GM10266 (cell line): ENCODE measurements at regions not wholly inside any gene's neighbourhood (a gene's known extent, or its start where the extent isn't known, plus 50 kb on each side); places are given as distances from the start of the nearest gene placed in this dataset.

Experiments
- DNase-seq: peaks from one replicate; pipeline ENCODE4 v3.0.0; 2012; ENCODE audit errors: extremely low spot score
- CTCF ChIP-seq: IDR thresholded peaks from 2 replicates; pipeline ENCODE4 v1.5.1; 2012; ENCODE audit warnings: mild to moderate bottlenecking, low read depth; ENCODE audit not compliant: control insufficient read depth, insufficient read depth; ENCODE audit errors: missing control alignments

DNA sequence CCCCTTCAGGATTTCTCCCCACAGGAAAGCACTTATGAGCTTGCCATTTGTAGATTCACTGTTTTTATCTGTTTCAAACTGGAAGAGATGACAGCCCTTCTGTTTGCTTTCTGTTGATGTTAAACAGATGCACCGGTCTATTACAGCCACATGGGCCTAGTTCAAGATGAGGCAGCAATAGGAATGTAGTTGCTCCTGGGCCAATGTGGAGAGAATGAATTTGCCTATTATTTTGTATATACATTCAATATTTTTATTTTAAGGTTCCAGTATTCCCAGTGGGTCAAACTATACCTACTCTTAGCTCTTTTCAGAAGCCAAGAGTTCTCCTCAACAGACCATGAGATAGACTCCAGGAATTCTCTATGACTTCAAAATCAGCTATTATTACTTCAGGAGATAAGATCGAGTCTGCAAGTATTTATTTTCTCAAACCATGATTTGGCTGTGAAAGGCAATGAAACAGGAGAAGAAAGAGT, 461.6 kb downstream of the RASEF start:
- no peak for DNase-seq
- TF ChIP-seq CTCF = no peak

DNA sequence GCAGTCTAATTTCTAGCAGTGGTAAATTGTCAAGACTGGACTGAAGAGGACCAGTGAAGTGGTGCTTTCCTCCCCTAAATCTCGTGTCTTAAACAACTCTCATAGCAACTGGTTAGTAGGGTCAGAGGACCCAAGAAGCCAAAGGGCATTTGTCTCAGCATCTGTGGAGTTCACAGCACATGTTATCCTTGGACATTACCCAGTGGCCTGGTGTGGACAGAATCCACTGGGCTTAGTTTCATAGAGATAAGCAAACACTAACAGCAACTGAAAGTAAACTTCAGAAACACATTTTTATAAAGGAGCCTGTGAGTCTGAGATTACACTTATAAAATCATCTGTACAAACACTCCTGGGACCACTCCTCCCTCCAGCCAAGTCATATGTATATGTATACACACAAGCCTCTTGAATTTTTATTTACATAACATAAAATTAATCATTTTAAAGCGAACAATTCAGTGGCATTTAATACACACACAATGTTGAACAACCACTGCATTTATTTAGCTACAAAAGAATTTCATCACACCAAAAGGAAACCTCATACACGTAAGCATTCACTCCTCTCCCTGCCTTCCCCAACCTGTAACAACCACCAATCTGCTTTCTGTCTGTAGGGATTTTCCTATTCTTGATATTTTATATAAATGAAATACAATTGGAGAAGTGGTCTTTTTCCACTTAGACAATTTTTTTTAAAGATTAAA, 457.8 kb downstream of the RASEF start:
- DNase-seq = no peak
- TF ChIP-seq CTCF = no peak

- TF ChIP-seq CTCF = no peak
- no peak for DNase-seq
These were observed 457.3 kb downstream of the RASEF start for GRCh38 chr9:82605657-82606031.

GRCh38 chr9:82606071-82606470, 456.9 kb downstream of the RASEF start:
- TF ChIP-seq CTCF = no peak
- no peak for DNase-seq

- peak; percentile 31 for TF ChIP-seq CTCF
- peak; percentile 5 for DNase-seq
These were observed 456.2 kb downstream of the RASEF start for GRCh38 chr9:82606492-82607382.

GRCh38 chr9:82608487-82608886, 454.5 kb downstream of the RASEF start:
- TF ChIP-seq CTCF = no peak
- no peak for DNase-seq

- no peak for TF ChIP-seq CTCF
These were observed 450.0 kb downstream of the RASEF start for GRCh38 chr9:82612942-82613341.

More at GRCh38 chr9:82612942-82613341, 450.0 kb downstream of the RASEF start:
- no peak for DNase-seq
